ENCODE measurements at regions not wholly inside any gene's neighbourhood (a gene's known extent, or its start where the extent isn't known, plus 50 kb on each side); places are given as distances from the start of the nearest gene placed in this dataset.

DNA sequence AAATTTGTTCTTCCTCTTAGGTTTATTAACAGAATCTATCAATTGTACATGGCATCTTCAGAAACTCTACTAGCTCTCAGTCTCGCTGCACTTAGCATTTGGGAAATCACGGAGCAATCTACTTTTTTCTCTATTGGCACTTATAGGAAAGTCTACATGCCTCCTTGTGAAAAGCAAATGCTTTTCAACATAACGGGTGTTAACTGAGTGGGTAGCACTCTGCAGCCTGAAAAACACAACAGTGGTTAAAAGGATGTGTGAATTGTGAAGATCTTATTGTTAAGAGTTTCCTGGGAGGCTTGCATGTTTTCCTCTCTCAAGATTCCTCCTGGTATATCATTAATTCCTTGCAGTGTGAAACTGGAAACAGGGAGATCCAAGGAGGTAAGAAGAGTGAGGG, 204.2 kb upstream of the SESN3 start:
- no peaks in the 10 kb centered on the region for H3K9me3 ChIP-seq (ENCODE audit: control insufficient read depth in 1 of 2, insufficient read depth in 1 of 2, low read depth in 1 of 2, low read length in 2 of 2)
- H3K79me2 ChIP-seq (ENCODE audit: insufficient read depth, low read length), result no peaks in the 10 kb centered on the region
- no peaks in the 10 kb centered on the region for H3K9me2 ChIP-seq (ENCODE audit: insufficient read depth)
- DNase-seq (ENCODE audit: low read depth, low spot score) (no peak), ATAC-seq (no peak)
- TF ChIP-seq, protein P1, sequence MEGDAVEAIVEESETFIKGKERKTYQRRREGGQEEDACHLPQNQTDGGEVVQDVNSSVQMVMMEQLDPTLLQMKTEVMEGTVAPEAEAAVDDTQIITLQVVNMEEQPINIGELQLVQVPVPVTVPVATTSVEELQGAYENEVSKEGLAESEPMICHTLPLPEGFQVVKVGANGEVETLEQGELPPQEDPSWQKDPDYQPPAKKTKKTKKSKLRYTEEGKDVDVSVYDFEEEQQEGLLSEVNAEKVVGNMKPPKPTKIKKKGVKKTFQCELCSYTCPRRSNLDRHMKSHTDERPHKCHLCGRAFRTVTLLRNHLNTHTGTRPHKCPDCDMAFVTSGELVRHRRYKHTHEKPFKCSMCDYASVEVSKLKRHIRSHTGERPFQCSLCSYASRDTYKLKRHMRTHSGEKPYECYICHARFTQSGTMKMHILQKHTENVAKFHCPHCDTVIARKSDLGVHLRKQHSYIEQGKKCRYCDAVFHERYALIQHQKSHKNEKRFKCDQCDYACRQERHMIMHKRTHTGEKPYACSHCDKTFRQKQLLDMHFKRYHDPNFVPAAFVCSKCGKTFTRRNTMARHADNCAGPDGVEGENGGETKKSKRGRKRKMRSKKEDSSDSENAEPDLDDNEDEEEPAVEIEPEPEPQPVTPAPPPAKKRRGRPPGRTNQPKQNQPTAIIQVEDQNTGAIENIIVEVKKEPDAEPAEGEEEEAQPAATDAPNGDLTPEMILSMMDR (IDR thresholded peaks at IDR 0.05 in 2 of 3, conservative IDR thresholded peaks at IDR 0.05 in 1 of 3; ENCODE audit: borderline replicate concordance in 1 of 3, insufficient read depth in 1 of 3, low read depth in 2 of 3, low read length in 2 of 3), result no peak
- TF ChIP-seq, protein P2, sequence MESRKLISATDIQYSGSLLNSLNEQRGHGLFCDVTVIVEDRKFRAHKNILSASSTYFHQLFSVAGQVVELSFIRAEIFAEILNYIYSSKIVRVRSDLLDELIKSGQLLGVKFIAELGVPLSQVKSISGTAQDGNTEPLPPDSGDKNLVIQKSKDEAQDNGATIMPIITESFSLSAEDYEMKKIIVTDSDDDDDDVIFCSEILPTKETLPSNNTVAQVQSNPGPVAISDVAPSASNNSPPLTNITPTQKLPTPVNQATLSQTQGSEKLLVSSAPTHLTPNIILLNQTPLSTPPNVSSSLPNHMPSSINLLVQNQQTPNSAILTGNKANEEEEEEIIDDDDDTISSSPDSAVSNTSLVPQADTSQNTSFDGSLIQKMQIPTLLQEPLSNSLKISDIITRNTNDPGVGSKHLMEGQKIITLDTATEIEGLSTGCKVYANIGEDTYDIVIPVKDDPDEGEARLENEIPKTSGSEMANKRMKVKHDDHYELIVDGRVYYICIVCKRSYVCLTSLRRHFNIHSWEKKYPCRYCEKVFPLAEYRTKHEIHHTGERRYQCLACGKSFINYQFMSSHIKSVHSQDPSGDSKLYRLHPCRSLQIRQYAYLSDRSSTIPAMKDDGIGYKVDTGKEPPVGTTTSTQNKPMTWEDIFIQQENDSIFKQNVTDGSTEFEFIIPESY (IDR thresholded peaks at IDR 0.05; ENCODE audit: extremely low read depth, insufficient replicate concordance, low read length), result no peak
- TF ChIP-seq CBX3 (IDR thresholded peaks at IDR 0.05; ENCODE audit: low read depth) (no peak), RAD21 (IDR thresholded peaks at IDR 0.05; ENCODE audit: low read depth) (no peak), EZH2phosphoT487 (IDR thresholded peaks at IDR 0.05; ENCODE audit: borderline replicate concordance) (no peak), SIN3A (IDR thresholded peaks at IDR 0.05; ENCODE audit: low read depth) (no peak), YY1 (IDR thresholded peaks at IDR 0.05; ENCODE audit: extremely low read depth, insufficient replicate concordance, low read depth, low read length) (no peak), SP1 (IDR thresholded peaks at IDR 0.05; ENCODE audit: low read depth) (no peak), FOSL1 (IDR thresholded peaks at IDR 0.05; ENCODE audit: low read depth) (no peak), ZFX (IDR thresholded peaks at IDR 0.05) (no peak), CEBPB (IDR thresholded peaks at IDR 0.05; ENCODE audit: low read depth) (no peak), TCF7L2 (IDR thresholded peaks at IDR 0.05; ENCODE audit: borderline replicate concordance, extremely low read depth, insufficient read depth, insufficient read length) (no peak), EGR1 (IDR thresholded peaks at IDR 0.05; ENCODE audit: low read depth) (no peak)
- TF ChIP-seq, protein P3, sequence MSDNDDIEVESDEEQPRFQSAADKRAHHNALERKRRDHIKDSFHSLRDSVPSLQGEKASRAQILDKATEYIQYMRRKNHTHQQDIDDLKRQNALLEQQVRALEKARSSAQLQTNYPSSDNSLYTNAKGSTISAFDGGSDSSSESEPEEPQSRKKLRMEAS (IDR thresholded peaks at IDR 0.05), result no peak
- ChIA-PET RAD21 (ENCODE audit: low non-redundant PET in 1 of 2, low total read pairs in 2 of 2, uncharacterized antibody in 2 of 2, unreplicated experiment in 2 of 2) (no interaction called here), CTCF (no interaction called here), POLR2A (interaction anchor here (1.8 kb wide), 1 partner anchor 9 kb away, joined by 6 read pairs; no protein-coding TSS in a partner anchor)
- no peak overlapping the region for H3K27ac ChIP-seq (ENCODE audit: low read depth, low read length)
- no peaks in the 10 kb centered on the region for H3K36me3 ChIP-seq (ENCODE audit: control insufficient read depth in 1 of 2, insufficient read depth in 2 of 2, low read length in 2 of 2)
- peaks cover 25% of the 10 kb centered on the region; the same call in 1 of the 2 replicates for H3K27me3 ChIP-seq (ENCODE audit: insufficient read depth, low read length)
- no peaks in the 10 kb centered on the region for H3K4me1 ChIP-seq (ENCODE audit: control insufficient read depth in 1 of 2, insufficient read depth in 2 of 2, low read length in 2 of 2)
- H3K4me3 ChIP-seq (replicated peaks in 1 of 2; ENCODE audit: low read depth in 1 of 2, low read length in 2 of 2), result no peak overlapping the region
- no TSS peak for BruUV-seq (replicated peaks)
- no peak overlapping the region for H3K9ac ChIP-seq (ENCODE audit: low read length)
- H2AFZ ChIP-seq (ENCODE audit: low read depth, low read length, poor library complexity, severe bottlenecking), result no peak overlapping the region
- H4K20me1 ChIP-seq (ENCODE audit: insufficient read depth), result no peaks in the 10 kb centered on the region
- intact Hi-C loops (cut with micrococcal nuclease), result no loop called here
- H3K4me2 ChIP-seq (ENCODE audit: low read length), result no peak overlapping the region

Data from HCT116 (cell line).